B cell (primary cell): ENCODE measurements at regions not wholly inside any gene's neighbourhood (a gene's known extent, or its start where the extent isn't known, plus 50 kb on each side); places are given as distances from the start of the nearest gene placed in this dataset.

Experiments
- ATAC-seq: fragments of 200-7000 bp; cut with Tn5 transposase; one replicate; pipeline ENCODE4 v1.10.0; 2021; ENCODE audit warnings: low read depth, mild to moderate bottlenecking, moderate number of reproducible peaks, moderate library complexity
- CTCF ChIA-PET: fragments of 350-600 bp; sonication (Branson Sonifier 250); formaldehyde crosslinking; loops from one replicate; lab custom pipeline; 2021; ENCODE audit warnings: antibody characterized with exemption, inconsistent platforms; lab: Charles Lee
- POLR2A ChIA-PET: fragments of 350-600 bp; sonication (Branson Sonifier 250); formaldehyde crosslinking; loops from one replicate; lab custom pipeline; 2021; ENCODE audit warnings: antibody characterized with exemption; lab: Charles Lee
- DNase-seq: peaks from one replicate; pipeline ENCODE4 v3.0.0; 2013
- H2AFZ ChIP-seq: 2 replicates; pipeline ENCODE4 v1.6.1; 2012; ENCODE audit warnings: mild to moderate bottlenecking, low read depth, low read length; ENCODE audit not compliant: insufficient read depth, poor library complexity, severe bottlenecking
- H3K27ac ChIP-seq, 2 donors: 1 replicate in 1 of 2; 2 replicates in 1 of 2; pipeline ENCODE4 v1.5.1; 2012 to 2013; ENCODE audit warnings: low read length in 2 of 2, mild to moderate bottlenecking in 2 of 2, moderate library complexity in 1 of 2
- H3K27me3 ChIP-seq, 4 experiments: fragments of 200-600 bp in 1 of 4; sonication (generic) in 1 of 4; replicated peaks in 1 of 4; 1 replicate in 2 of 4; 2 replicates in 2 of 4; pipeline versions ENCODE4 v1.6.1 to v1.7.0; 2013 to 2016; ENCODE audit warnings: low read length in 3 of 4, mild to moderate bottlenecking in 2 of 4, mixed read lengths in 1 of 4, moderate library complexity in 1 of 4; ENCODE audit not compliant: insufficient read depth in 4 of 4, control insufficient read depth in 3 of 4; ENCODE audit errors: control extremely low read depth in 1 of 4
- H3K36me3 ChIP-seq, 2 experiments: replicated peaks in 1 of 2; 1 replicate in 1 of 2; 2 replicates in 1 of 2; pipeline versions ENCODE4 v1.6.1 to v1.7.1; 2013; ENCODE audit warnings: low read length in 1 of 2; ENCODE audit not compliant: insufficient read depth in 2 of 2, control insufficient read depth in 1 of 2; ENCODE audit errors: control extremely low read depth in 1 of 2, extremely low read depth in 1 of 2
- H3K4me1 ChIP-seq, 2 donors: fragments of 200-600 bp in 1 of 2; sonication (generic) in 1 of 2; 1 replicate in 1 of 2; 2 replicates in 1 of 2; pipeline versions ENCODE4 v1.5.1 to v1.6.1; 2013 to 2017; ENCODE audit warnings: low read length in 2 of 2; ENCODE audit not compliant: control insufficient read depth in 2 of 2, insufficient read depth in 2 of 2
- H3K4me2 ChIP-seq: replicated peaks from 2 replicates; pipeline ENCODE3; 2012; ENCODE audit warnings: mild to moderate bottlenecking, low read depth, low read length; ENCODE audit not compliant: poor library complexity, severe bottlenecking
- H3K4me3 ChIP-seq, 5 experiments: fragments of 200-600 bp in 1 of 5; sonication (generic) in 1 of 5; 1 replicate in 3 of 5; 2 replicates in 2 of 5; pipeline versions ENCODE4 v1.5.1 to v1.7.0; 2011 to 2016; ENCODE audit warnings: low read length in 4 of 5, mild to moderate bottlenecking in 4 of 5, low read depth in 2 of 5, control low read depth in 1 of 5, moderate library complexity in 1 of 5; ENCODE audit not compliant: insufficient read depth in 1 of 5; ENCODE audit errors: control extremely low read depth in 1 of 5, extremely low read depth in 1 of 5
- H3K79me2 ChIP-seq: fragments of 200-600 bp; sonication (generic); one replicate; pipeline ENCODE4 v1.6.0; 2016; ENCODE audit warnings: low read length; ENCODE audit not compliant: control insufficient read depth, insufficient read depth
- H3K9ac ChIP-seq: fragments of 200-600 bp; sonication (generic); 2 replicates; pipeline ENCODE4 v1.6.1; 2017; ENCODE audit warnings: mild to moderate bottlenecking, low read length, moderate library complexity
- H3K9me3 ChIP-seq, 3 donors: one replicate each; pipeline versions ENCODE4 v1.6.1 to v1.7.1; 2013; ENCODE audit warnings: low read length in 2 of 3; ENCODE audit not compliant: control insufficient read depth in 2 of 3, insufficient read depth in 1 of 3; ENCODE audit errors: control extremely low read depth in 1 of 3
- H4K20me1 ChIP-seq: 2 replicates; pipeline ENCODE4 v1.6.0; 2012; ENCODE audit warnings: mild to moderate bottlenecking, low read length; ENCODE audit not compliant: insufficient read depth, control insufficient read depth, poor library complexity, severe bottlenecking
- H3K27ac Mint-ChIP-seq: one replicate; pipeline ENCODE4 v1.8.0; 2021; ENCODE audit warnings: mixed read lengths
- H3K27me3 Mint-ChIP-seq: one replicate; pipeline ENCODE4 v1.8.0; 2021; ENCODE audit warnings: mixed read lengths
- H3K4me1 Mint-ChIP-seq: one replicate; pipeline ENCODE4 v1.8.0; 2021; ENCODE audit warnings: mixed read lengths
- H3K4me3 Mint-ChIP-seq: one replicate; pipeline ENCODE4 v1.8.0; 2021; ENCODE audit warnings: mixed read lengths
- H3K9me3 Mint-ChIP-seq: one replicate; pipeline ENCODE4 v1.8.0; 2022; ENCODE audit warnings: mixed read lengths; ENCODE audit not compliant: insufficient read depth
- CTCF ChIP-seq: fragments of 200-600 bp; IDR thresholded peaks from one replicate; pipeline ENCODE4 v1.8.0; 2022; ENCODE audit warnings: antibody characterized with exemption, mild to moderate bottlenecking
- EZH2 ChIP-seq: IDR thresholded peaks from 2 replicates; pipeline ENCODE4 v1.6.1; 2012; ENCODE audit warnings: borderline replicate concordance, low read depth, mild to moderate bottlenecking, moderate library complexity, low read length; ENCODE audit not compliant: insufficient read depth, poor library complexity, severe bottlenecking
- WGBS: methylation state at CpG from one replicate; pipeline ENCODE4 v1.1.5; 2013; ENCODE audit warnings: missing lambda C conversion rate; ENCODE audit not compliant: insufficient coverage; 5-methylcytosine and 5-hydroxymethylcytosine counted together
- intact Hi-C: fragments of 100-400 bp; cut with micrococcal nuclease; formaldehyde crosslinking; loops from one replicate; pipeline ENCODE4 v1.10.0; 2022

GRCh38 chr2:54062401-54062800, 53.0 kb upstream of the ACYP2 start:
- no peaks in the 10 kb centered on the region for H3K9me3 Mint-ChIP-seq
- H3K27ac Mint-ChIP-seq: no peak overlapping the region
- intact Hi-C loops: no loop called here
- H4K20me1 ChIP-seq: no peaks in the 10 kb centered on the region
- H3K27me3 ChIP-seq: no peaks in the 10 kb centered on the region
- POLR2A ChIA-PET: no interaction called here
- peaks cover 3 to 4% of the 10 kb centered on the region in 2 donors for H3K4me1 ChIP-seq
- no peak overlapping the region for H3K27ac ChIP-seq
- WGBS: no CpG with 5 or more reads among the region's 1 CpG
- H3K9me3 ChIP-seq: no peaks in the 10 kb centered on the region
- no peak overlapping the region for H3K9ac ChIP-seq
- no peak overlapping the region for H3K4me3 ChIP-seq
- CTCF ChIA-PET: no interaction called here
- H2AFZ ChIP-seq: no peak overlapping the region
- H3K4me1 Mint-ChIP-seq: peaks cover 10% of the 10 kb centered on the region
- TF ChIP-seq CTCF: no peak
- TF ChIP-seq EZH2: no peak
- peaks cover 0 to 2% of the 10 kb centered on the region in 2 experiments for H3K36me3 ChIP-seq
- H3K4me2 ChIP-seq: no peak overlapping the region
- ATAC-seq: no peak
- peaks cover 6% of the 10 kb centered on the region for H3K79me2 ChIP-seq
- no peaks in the 10 kb centered on the region for H3K27me3 Mint-ChIP-seq
- no peak overlapping the region for H3K4me3 Mint-ChIP-seq
- DNase-seq: no peak

GRCh38 chr2:54061272-54061671, 54.1 kb upstream of the ACYP2 start:
- Histone ChIP-seq H3K9me3 (no peaks in the 10 kb centered on the region), H3K27ac (no peak overlapping the region), H3K4me3 (no peak overlapping the region), H2AFZ (no peak overlapping the region), H3K9ac (no peak overlapping the region), H3K36me3 (peaks cover 0 to 2% of the 10 kb centered on the region in 2 experiments), H4K20me1 (no peaks in the 10 kb centered on the region), H3K79me2 (peaks cover 6% of the 10 kb centered on the region), H3K27me3 (no peaks in the 10 kb centered on the region), H3K4me2 (no peak overlapping the region), H3K4me1 (peaks cover 3 to 4% of the 10 kb centered on the region in 2 donors)
- H3K27me3 Mint-ChIP-seq: no peaks in the 10 kb centered on the region
- DNase-seq (no peak), ATAC-seq (no peak)
- ChIA-PET CTCF (no interaction called here), POLR2A (no interaction called here)
- H3K4me1 Mint-ChIP-seq: peaks cover 10% of the 10 kb centered on the region
- WGBS: no CpG with 5 or more reads among the region's 1 CpG
- H3K27ac Mint-ChIP-seq: no peak overlapping the region
- H3K9me3 Mint-ChIP-seq: no peaks in the 10 kb centered on the region
- intact Hi-C loops: no loop called here
- no peak overlapping the region for H3K4me3 Mint-ChIP-seq
- TF ChIP-seq EZH2 (no peak), CTCF (no peak)
